Left lung (tissue), 4 donors: ENCODE measurements at regions not wholly inside any gene's neighbourhood (a gene's known extent, or its start where the extent isn't known, plus 50 kb on each side); places are given as distances from the start of the nearest gene placed in this dataset.

ENCODE experiments used
- ATAC-seq: fragments of 200-7000 bp; cut with Tn5 transposase; one replicate; pipeline ENCODE4 v1.9.1; 2020; ENCODE audit warnings: moderate library complexity
- DNase-seq, 4 donors: peaks; one replicate each; pipeline ENCODE4 v3.0.0-alpha.2; 2013 to 2020
- H3K27ac ChIP-seq, 2 donors: fragments of 200-600 bp; sonication (generic) in 1 of 2; one replicate each; pipeline versions ENCODE4 v1.5.0 to v1.8.0; 2020 to 2021
- H3K27me3 ChIP-seq, 2 donors: fragments of 200-600 bp; sonication (generic) in 1 of 2; one replicate each; pipeline versions ENCODE4 v1.5.0 to v1.8.0; 2020 to 2021
- H3K36me3 ChIP-seq, 2 donors: fragments of 200-600 bp; sonication (generic) in 1 of 2; one replicate each; pipeline versions ENCODE4 v1.5.0 to v1.8.0; 2020 to 2021
- H3K4me1 ChIP-seq, 2 donors: fragments of 200-600 bp; one replicate each; pipeline ENCODE4 v1.8.0; 2021
- H3K4me3 ChIP-seq, 2 donors: fragments of 200-600 bp; sonication (generic) in 1 of 2; one replicate each; pipeline versions ENCODE4 v1.5.0 to v1.8.0; 2020 to 2021; ENCODE audit warnings: mild to moderate bottlenecking in 1 of 2
- H3K9me3 ChIP-seq, 2 donors: fragments of 200-600 bp; sonication (generic) in 1 of 2; one replicate each; pipeline versions ENCODE4 v1.5.0 to v1.8.0; 2020 to 2021
- intact Hi-C, 2 donors: fragments of 100-400 bp; cut with DNase I; formaldehyde crosslinking; loops; one replicate each; pipeline versions ENCODE4 v1.11.2 to v1.14.2; 2022
- TF ChIP-seq, protein P1 (sequence below), 2 donors: fragments of 200-600 bp; sonication (generic) in 1 of 2; IDR thresholded peaks; one replicate each; pipeline versions ENCODE4 v1.5.0 to v1.8.0; 2021; ENCODE audit warnings: antibody characterized with exemption in 2 of 2
- donor health status: DM: no; HTN: yes; CAD: no.
- donor health status: DM: no; HTN: no; CAD: no.

DNA sequence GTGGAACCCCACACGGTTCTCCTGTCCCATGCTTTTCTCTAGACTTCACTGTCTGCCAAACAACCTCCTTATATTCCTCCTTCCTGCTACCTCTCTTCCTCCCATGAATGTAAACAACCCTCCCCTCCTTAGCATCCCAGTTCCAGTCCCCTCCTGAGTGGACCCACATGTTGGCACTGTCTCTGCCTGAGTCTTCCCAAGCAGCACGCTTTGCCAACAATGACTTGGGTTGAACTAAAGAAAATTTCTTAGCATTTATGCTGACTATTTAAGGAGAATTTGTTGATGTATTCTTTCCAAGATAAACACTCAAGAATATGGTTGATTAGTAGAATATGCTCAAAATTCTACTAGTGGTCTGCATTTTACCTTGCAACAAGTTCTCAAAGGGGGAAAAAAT is 338.0 kb downstream of the TNS1 start:
- TF ChIP-seq, protein P1, sequence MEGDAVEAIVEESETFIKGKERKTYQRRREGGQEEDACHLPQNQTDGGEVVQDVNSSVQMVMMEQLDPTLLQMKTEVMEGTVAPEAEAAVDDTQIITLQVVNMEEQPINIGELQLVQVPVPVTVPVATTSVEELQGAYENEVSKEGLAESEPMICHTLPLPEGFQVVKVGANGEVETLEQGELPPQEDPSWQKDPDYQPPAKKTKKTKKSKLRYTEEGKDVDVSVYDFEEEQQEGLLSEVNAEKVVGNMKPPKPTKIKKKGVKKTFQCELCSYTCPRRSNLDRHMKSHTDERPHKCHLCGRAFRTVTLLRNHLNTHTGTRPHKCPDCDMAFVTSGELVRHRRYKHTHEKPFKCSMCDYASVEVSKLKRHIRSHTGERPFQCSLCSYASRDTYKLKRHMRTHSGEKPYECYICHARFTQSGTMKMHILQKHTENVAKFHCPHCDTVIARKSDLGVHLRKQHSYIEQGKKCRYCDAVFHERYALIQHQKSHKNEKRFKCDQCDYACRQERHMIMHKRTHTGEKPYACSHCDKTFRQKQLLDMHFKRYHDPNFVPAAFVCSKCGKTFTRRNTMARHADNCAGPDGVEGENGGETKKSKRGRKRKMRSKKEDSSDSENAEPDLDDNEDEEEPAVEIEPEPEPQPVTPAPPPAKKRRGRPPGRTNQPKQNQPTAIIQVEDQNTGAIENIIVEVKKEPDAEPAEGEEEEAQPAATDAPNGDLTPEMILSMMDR (IDR thresholded peaks at IDR 0.05): no peak
- ATAC-seq (no peak), DNase-seq (no peak)
- no peaks in the 10 kb centered on the region for H3K9me3 ChIP-seq
- H3K27ac ChIP-seq: no peak overlapping the region
- H3K4me1 ChIP-seq: no peaks in the 10 kb centered on the region
- no peaks in the 10 kb centered on the region for H3K27me3 ChIP-seq
- intact Hi-C loops: no loop called here
- no peak overlapping the region for H3K4me3 ChIP-seq
- H3K36me3 ChIP-seq: no peaks in the 10 kb centered on the region

DNA sequence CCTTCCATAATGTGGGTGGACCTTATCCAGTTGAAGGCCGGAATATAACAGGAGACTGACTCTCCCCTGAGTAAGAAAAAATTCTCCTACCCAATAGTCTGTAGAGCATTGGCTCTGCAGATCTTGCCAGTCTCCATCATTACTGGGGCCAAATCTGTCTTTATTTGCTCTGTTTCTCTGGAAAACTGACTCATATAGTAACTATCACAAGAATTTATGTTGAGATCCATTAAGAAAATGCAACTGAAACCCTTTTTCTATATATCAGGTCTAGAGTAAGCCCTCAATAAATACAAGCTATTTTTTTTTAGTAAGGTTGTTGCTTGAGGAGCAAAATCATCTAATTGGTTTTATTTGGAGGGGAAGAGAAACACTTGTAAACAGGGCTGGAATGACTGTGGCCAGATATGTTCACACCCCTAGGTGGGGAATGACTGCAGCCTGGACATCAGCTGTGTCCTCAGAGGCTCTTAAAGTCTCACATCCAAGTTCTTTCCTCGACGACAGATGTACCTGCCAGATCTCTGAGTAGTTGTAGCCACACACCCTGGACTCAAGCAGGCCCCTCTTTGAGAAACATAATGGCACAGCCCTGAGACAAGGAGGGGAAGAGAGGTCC is 339.7 kb downstream of the TNS1 start:
- H3K4me3 ChIP-seq: no peak overlapping the region
- ATAC-seq (no peak), DNase-seq (no peak)
- no peaks in the 10 kb centered on the region for H3K36me3 ChIP-seq
- no peak overlapping the region for H3K27ac ChIP-seq
- H3K4me1 ChIP-seq: no peaks in the 10 kb centered on the region
- TF ChIP-seq, protein P1 (IDR thresholded peaks at IDR 0.05): no peak
- intact Hi-C loops: no loop called here
- no peaks in the 10 kb centered on the region for H3K27me3 ChIP-seq
- H3K9me3 ChIP-seq: no peaks in the 10 kb centered on the region

DNA sequence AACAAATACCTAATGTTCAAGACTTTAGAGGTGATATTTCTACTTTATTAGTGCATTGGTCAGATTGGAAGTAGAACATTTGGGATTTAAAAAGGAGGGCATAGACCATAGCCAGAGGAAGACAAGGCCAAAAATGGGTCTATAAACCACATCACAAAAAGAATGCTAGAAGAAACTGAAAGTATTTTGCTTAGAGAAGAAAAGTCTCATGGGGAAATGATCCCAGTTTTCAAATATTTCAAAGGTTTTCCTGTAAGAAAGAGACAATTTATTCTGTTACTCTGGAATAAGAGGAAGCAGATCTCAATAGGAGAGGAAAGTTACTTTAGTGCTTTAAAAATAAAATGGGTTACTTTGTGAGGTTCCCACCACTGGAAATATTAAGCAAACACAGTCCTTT is 341.4 kb downstream of the TNS1 start:
- Histone ChIP-seq H3K27me3 (no peaks in the 10 kb centered on the region), H3K4me1 (no peaks in the 10 kb centered on the region), H3K36me3 (no peaks in the 10 kb centered on the region), H3K9me3 (no peaks in the 10 kb centered on the region), H3K27ac (no peak overlapping the region), H3K4me3 (no peak overlapping the region)
- DNase-seq: no peak
- intact Hi-C loops: no loop called here
- TF ChIP-seq, protein P1 (IDR thresholded peaks at IDR 0.05): no peak
- no peak for ATAC-seq

DNA sequence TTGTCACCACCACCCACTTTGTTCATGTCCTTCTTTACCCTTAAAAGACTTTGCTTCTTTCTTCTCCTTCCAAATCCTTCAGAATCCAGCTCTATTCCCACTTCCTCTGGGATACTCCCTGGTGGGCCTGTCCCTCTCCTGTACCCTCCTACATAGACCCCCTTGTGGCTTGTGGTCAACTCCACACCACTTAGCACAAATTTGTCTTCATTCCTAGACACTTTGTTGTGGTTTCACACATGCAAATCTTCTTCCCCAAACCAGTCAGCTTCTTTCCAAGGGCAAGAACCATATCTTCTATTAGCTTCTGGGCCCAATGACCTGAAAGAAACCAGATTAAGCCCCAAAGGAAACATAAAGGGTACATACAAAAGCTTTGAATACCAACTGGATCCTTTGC is 342.4 kb downstream of the TNS1 start:
- ATAC-seq (no peak), DNase-seq (no peak)
- TF ChIP-seq, protein P1 (IDR thresholded peaks at IDR 0.05): no peak
- no peaks in the 10 kb centered on the region for H3K4me1 ChIP-seq
- intact Hi-C loops: no loop called here
- H3K36me3 ChIP-seq: no peaks in the 10 kb centered on the region
- H3K27ac ChIP-seq: no peak overlapping the region
- H3K27me3 ChIP-seq: no peaks in the 10 kb centered on the region
- no peaks in the 10 kb centered on the region for H3K9me3 ChIP-seq
- no peak overlapping the region for H3K4me3 ChIP-seq

DNA sequence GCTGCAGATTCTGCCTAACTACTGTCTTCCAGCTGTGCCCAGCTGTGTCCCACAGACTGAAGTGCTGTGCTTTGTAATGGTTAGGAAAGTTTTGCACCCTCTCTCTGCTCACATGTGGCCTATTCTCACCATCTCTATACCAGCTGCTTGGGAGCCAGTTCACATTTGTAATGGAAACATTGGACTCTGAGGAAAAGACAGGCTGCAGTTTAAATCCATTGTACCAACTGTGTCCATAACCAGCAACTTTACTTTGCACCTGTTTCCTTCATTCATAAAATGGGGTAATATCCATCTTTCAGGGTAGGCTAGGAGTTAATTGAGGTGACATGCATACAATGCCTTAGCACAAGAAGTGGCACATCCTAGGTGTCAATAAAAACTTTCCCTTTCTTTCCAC is 344.0 kb downstream of the TNS1 start:
- DNase-seq (no peak), ATAC-seq (no peak)
- Histone ChIP-seq H3K9me3 (no peaks in the 10 kb centered on the region), H3K4me3 (no peak overlapping the region), H3K4me1 (no peaks in the 10 kb centered on the region), H3K27me3 (no peaks in the 10 kb centered on the region), H3K36me3 (no peaks in the 10 kb centered on the region), H3K27ac (no peak overlapping the region)
- intact Hi-C loops: no loop called here
- TF ChIP-seq, protein P1 (IDR thresholded peaks at IDR 0.05): no peak
